Caco-2 (cell line): ENCODE measurements at regions not wholly inside any gene's neighbourhood (a gene's known extent, or its start where the extent isn't known, plus 50 kb on each side); places are given as distances from the start of the nearest gene placed in this dataset.

Source experiments
- BruUV-seq: library from RNA; stranded (reverse); fragments of 400-500 nt; replicated peaks from 2 replicates; lab custom pipeline; 2021; lab: Mats Ljungman, UMichigan
- CTCF ChIA-PET: fragments of 300-600 bp; sonication (Branson Sonifier 250); formaldehyde crosslinking; loops from one replicate; lab custom pipeline; 2022; ENCODE audit warnings: antibody characterized with exemption; lab: Charles Lee
- POLR2A ChIA-PET: fragments of 300-600 bp; sonication (Branson Sonifier 250); formaldehyde crosslinking; loops from one replicate; lab custom pipeline; 2022; ENCODE audit warnings: antibody characterized with exemption; lab: Charles Lee
- DNase-seq, 2 experiments: peaks; one replicate each; pipeline versions ENCODE4 v3.0.0 to v3.0.0-alpha.2; 2020 to 2022
- H3K27me3 ChIP-seq: replicated peaks from 2 replicates; pipeline ENCODE4 v1.6.0; 2011; ENCODE audit warnings: low read length; ENCODE audit not compliant: control insufficient read depth, insufficient read depth
- H3K36me3 ChIP-seq: 2 replicates; pipeline ENCODE4 v1.5.1; 2011; ENCODE audit warnings: low read length; ENCODE audit not compliant: control insufficient read depth, insufficient read depth
- H3K4me1 ChIP-seq: fragments of 250-450 bp; sonication (Bioruptor Pico); 2 replicates; pipeline ENCODE4 v1.5.1; 2020; ENCODE audit warnings: mild to moderate bottlenecking
- H3K4me3 ChIP-seq: 2 replicates; pipeline ENCODE4 v1.5.1; 2011; ENCODE audit warnings: low read depth, mild to moderate bottlenecking, control low read depth, low read length
- H3K9me3 ChIP-seq: fragments of 250-450 bp; sonication (Bioruptor Pico); 2 replicates; pipeline ENCODE4 v1.5.1; 2020; ENCODE audit warnings: mild to moderate bottlenecking, moderate library complexity
- H3K27ac Mint-ChIP-seq: one replicate; pipeline ENCODE4 v1.8.0; 2022; ENCODE audit warnings: mixed read lengths; ENCODE audit not compliant: unreplicated experiment
- H3K27me3 Mint-ChIP-seq: one replicate; pipeline ENCODE4 v1.8.0; 2022; ENCODE audit warnings: mixed read lengths; ENCODE audit not compliant: insufficient read depth, unreplicated experiment
- H3K36me3 Mint-ChIP-seq: one replicate; pipeline ENCODE4 v1.8.0; 2022; ENCODE audit warnings: mild to moderate bottlenecking, mixed read lengths; ENCODE audit not compliant: insufficient read depth, unreplicated experiment
- H3K4me1 Mint-ChIP-seq: one replicate; pipeline ENCODE4 v1.8.0; 2022; ENCODE audit warnings: low read depth, mixed read lengths; ENCODE audit not compliant: unreplicated experiment
- H3K4me3 Mint-ChIP-seq: one replicate; pipeline ENCODE4 v1.8.0; 2022; ENCODE audit warnings: mild to moderate bottlenecking, moderate library complexity, mixed read lengths; ENCODE audit not compliant: unreplicated experiment
- H3K9me3 Mint-ChIP-seq: one replicate; pipeline ENCODE4 v1.8.0; 2022; ENCODE audit warnings: mixed read lengths; ENCODE audit not compliant: unreplicated experiment
- CTCF ChIP-seq, 2 experiments: fragments of 200-600 bp in 1 of 2; IDR thresholded peaks; 1 replicate in 1 of 2; 2 replicates in 1 of 2; pipeline versions ENCODE4 v1.5.1 to v1.8.0; 2011 to 2022; ENCODE audit warnings: antibody characterized with exemption in 1 of 2, control low read depth in 1 of 2, inconsistent platforms in 1 of 2, low read depth in 1 of 2, low read length in 1 of 2, mild to moderate bottlenecking in 1 of 2, moderate library complexity in 1 of 2; ENCODE audit not compliant: insufficient read depth in 1 of 2, severe bottlenecking in 1 of 2, unreplicated experiment in 1 of 2
- intact Hi-C: fragments of 100-400 bp; cut with micrococcal nuclease; formaldehyde crosslinking; loops from one replicate; pipeline ENCODE4 v1.10.0; 2022; ENCODE audit not compliant: unreplicated experiment

DNA sequence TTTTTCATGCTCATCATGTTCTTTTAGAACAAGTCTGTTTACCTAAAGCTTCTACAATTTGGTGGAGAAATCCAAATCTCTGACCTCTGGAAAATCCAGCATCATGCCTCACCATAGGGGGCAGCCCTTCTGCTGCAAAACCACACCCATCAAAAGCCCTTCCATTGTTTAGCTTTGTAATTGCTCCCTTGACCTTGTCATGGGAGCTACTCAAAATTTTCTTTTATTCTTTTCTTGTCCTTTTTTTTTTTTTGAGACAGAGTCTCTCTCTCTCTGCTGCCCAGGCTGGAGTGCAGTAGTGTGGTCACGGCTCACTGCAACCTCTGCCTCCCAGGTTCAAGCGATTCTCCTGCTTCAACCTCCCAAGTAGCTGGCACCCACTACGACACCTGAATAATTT, 234.4 kb downstream of the NEBL start:
- TF ChIP-seq CTCF (IDR thresholded peaks at IDR 0.05; ENCODE audit: insufficient read depth in 1 of 2, low read depth in 1 of 2, low read length in 1 of 2, severe bottlenecking in 1 of 2, unreplicated experiment in 1 of 2) = no peak
- ChIA-PET CTCF (no interaction called here), POLR2A (no interaction called here)
- intact Hi-C loops = no loop called here
- Mint-ChIP-seq H3K36me3 (no peaks in the 10 kb centered on the region), H3K27me3 (peaks cover 4% of the 10 kb centered on the region), H3K27ac (no peak overlapping the region), H3K4me3 (no peak overlapping the region), H3K4me1 (no peaks in the 10 kb centered on the region), H3K9me3 (no peaks in the 10 kb centered on the region)
- Histone ChIP-seq H3K9me3 (no peaks in the 10 kb centered on the region; the same call in 1 of the 2 replicates), H3K4me3 (no peak overlapping the region), H3K36me3 (no peaks in the 10 kb centered on the region), H3K27me3 (no peaks in the 10 kb centered on the region), H3K4me1 (no peaks in the 10 kb centered on the region)
- BruUV-seq = no TSS peak
- no peak for DNase-seq

DNA sequence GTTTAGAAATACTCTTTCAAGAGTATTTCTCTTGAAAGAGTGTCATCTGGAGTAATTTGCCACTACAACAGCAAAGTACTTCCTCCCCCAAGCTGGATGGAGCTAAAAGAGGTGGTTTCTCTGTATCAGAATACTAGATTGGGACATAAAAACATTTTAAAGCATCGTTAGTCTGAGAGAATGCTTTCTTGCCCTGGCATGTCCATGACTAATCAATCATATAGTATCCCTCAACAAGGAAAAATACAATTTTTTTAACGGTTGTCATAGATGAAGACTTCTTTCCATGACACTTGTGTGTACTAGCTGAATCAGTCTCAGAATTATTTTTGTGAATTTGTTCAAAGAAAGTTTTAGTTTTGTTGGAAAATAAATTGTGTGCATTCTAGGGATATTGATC, 237.9 kb downstream of the NEBL start:
- Mint-ChIP-seq H3K27me3 (no peaks in the 10 kb centered on the region), H3K4me3 (no peak overlapping the region), H3K27ac (no peak overlapping the region), H3K9me3 (no peaks in the 10 kb centered on the region), H3K36me3 (no peaks in the 10 kb centered on the region), H3K4me1 (no peaks in the 10 kb centered on the region)
- POLR2A ChIA-PET = no interaction called here
- no peak for DNase-seq
- CTCF ChIA-PET = no interaction called here
- Histone ChIP-seq H3K9me3 (no peaks in the 10 kb centered on the region), H3K4me3 (no peak overlapping the region), H3K27me3 (no peaks in the 10 kb centered on the region), H3K36me3 (no peaks in the 10 kb centered on the region), H3K4me1 (no peaks in the 10 kb centered on the region)
- BruUV-seq = no TSS peak
- TF ChIP-seq CTCF (IDR thresholded peaks at IDR 0.05; ENCODE audit: insufficient read depth in 1 of 2, low read depth in 1 of 2, low read length in 1 of 2, severe bottlenecking in 1 of 2, unreplicated experiment in 1 of 2) = no peak
- intact Hi-C loops = no loop called here

DNA sequence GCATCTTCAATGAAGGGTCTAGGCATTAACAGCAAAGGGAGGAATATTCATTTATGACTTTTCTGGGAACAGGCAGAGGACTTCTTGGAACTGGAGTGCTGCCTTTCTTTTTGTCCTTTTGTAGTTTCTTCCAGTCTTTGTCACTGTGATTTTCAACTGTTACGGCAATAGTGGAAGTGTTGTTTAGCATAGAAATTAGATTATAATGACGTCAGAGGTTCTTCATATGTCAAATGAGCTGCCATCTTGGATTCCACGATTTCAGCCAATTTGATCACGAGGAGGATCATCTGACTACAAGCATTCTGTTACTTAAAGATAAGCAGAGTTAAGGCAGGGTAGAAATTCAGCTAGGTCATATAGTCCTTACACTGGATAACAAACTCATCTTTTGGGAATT, 239.0 kb downstream of the NEBL start:
- Mint-ChIP-seq H3K4me1 (no peaks in the 10 kb centered on the region), H3K4me3 (no peak overlapping the region), H3K9me3 (no peaks in the 10 kb centered on the region), H3K36me3 (no peaks in the 10 kb centered on the region), H3K27ac (no peak overlapping the region), H3K27me3 (no peaks in the 10 kb centered on the region)
- H3K4me3 ChIP-seq = no peak overlapping the region
- ChIA-PET POLR2A (no interaction called here), CTCF (no interaction called here)
- TF ChIP-seq CTCF (IDR thresholded peaks at IDR 0.05; ENCODE audit: insufficient read depth in 1 of 2, low read depth in 1 of 2, low read length in 1 of 2, severe bottlenecking in 1 of 2, unreplicated experiment in 1 of 2) = no peak
- H3K36me3 ChIP-seq = no peaks in the 10 kb centered on the region
- H3K4me1 ChIP-seq = no peaks in the 10 kb centered on the region
- DNase-seq = no peak
- H3K9me3 ChIP-seq = no peaks in the 10 kb centered on the region
- no peaks in the 10 kb centered on the region for H3K27me3 ChIP-seq
- no TSS peak for BruUV-seq
- intact Hi-C loops = no loop called here
